GM23338 (cell line): ENCODE measurements at regions not wholly inside any gene's neighbourhood (a gene's known extent, or its start where the extent isn't known, plus 50 kb on each side); places are given as distances from the start of the nearest gene placed in this dataset.

ENCODE experiments used
- EZH2 ChIP-seq: fragments of 200-600 bp; sonication (generic); IDR thresholded peaks from one replicate; pipeline ENCODE4 v1.8.0; 2017; ENCODE audit warnings: antibody characterized with exemption, mild to moderate bottlenecking, low read depth; ENCODE audit not compliant: unreplicated experiment
- TF ChIP-seq, protein P1 (sequence below), 2 experiments: fragments of 200-600 bp in 1 of 2; sonication (generic) in 1 of 2; conservative IDR thresholded peaks; 2 replicates each; pipeline versions ENCODE4 v1.5.1 to v1.6.1; 2016 to 2017; ENCODE audit warnings: antibody characterized with exemption in 2 of 2, low read depth in 2 of 2, mild to moderate bottlenecking in 2 of 2, moderate library complexity in 1 of 2

DNA sequence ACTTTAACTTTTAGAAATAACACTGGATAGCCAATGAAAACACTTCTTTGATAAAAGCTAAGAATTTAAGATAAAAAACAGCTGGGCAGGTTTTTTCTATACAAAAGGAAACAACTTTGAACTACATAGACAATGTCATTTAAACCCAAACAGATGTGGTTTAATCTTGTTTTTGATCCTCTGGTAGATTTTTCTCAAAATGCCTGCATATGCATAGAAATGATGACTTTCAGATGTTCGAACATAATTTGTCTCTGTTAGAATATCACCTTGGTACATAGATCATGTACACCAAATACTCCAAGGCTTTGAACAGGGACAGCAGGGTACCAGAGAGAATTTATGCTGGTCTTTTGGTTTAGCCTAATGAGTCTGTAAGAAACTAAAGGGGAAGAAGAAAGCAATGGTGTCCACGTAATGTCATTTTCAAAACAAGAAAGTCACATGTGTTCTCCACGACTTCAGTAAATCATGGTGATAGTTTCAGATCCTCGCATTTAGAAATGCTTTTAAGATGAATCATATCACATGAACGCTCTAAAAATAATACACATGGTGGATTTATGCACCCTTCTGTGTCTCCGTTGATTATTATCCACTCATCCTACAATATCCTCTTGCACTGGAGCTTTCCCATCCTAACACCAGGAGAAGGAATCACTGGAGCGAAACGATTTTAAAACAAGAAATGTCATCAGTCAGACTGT is 160.1 kb upstream of the PDZRN3 start:
- TF ChIP-seq, protein P1, sequence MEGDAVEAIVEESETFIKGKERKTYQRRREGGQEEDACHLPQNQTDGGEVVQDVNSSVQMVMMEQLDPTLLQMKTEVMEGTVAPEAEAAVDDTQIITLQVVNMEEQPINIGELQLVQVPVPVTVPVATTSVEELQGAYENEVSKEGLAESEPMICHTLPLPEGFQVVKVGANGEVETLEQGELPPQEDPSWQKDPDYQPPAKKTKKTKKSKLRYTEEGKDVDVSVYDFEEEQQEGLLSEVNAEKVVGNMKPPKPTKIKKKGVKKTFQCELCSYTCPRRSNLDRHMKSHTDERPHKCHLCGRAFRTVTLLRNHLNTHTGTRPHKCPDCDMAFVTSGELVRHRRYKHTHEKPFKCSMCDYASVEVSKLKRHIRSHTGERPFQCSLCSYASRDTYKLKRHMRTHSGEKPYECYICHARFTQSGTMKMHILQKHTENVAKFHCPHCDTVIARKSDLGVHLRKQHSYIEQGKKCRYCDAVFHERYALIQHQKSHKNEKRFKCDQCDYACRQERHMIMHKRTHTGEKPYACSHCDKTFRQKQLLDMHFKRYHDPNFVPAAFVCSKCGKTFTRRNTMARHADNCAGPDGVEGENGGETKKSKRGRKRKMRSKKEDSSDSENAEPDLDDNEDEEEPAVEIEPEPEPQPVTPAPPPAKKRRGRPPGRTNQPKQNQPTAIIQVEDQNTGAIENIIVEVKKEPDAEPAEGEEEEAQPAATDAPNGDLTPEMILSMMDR (conservative IDR thresholded peaks at IDR 0.05; ENCODE audit: low read depth in 2 of 2) = no peak
- TF ChIP-seq EZH2 = no peak
